Naive thymus-derived CD4-positive, alpha-beta T cell (primary cell): ENCODE measurements at regions not wholly inside any gene's neighbourhood (a gene's known extent, or its start where the extent isn't known, plus 50 kb on each side); places are given as distances from the start of the nearest gene placed in this dataset.

ENCODE experiments used
- ATAC-seq: fragments of 150-1000 bp; cut with Tn5 transposase; 2 replicates; pipeline ENCODE4 v1.10.0; 2021; ENCODE audit warnings: mild to moderate bottlenecking, moderate library complexity
- CTCF ChIA-PET: fragments of 350-600 bp; sonication (Branson Sonifier 250); formaldehyde crosslinking; loops from one replicate; lab custom pipeline; 2021; ENCODE audit warnings: antibody characterized with exemption; lab: Charles Lee
- POLR2A ChIA-PET: fragments of 350-600 bp; sonication (Branson Sonifier 250); formaldehyde crosslinking; loops from one replicate; lab custom pipeline; 2021; ENCODE audit warnings: antibody characterized with exemption, inconsistent platforms; lab: Charles Lee
- DNase-seq, 9 donors: peaks; one replicate each; pipeline versions ENCODE4 v3.0.0 to v3.0.0-alpha.2; 2020 to 2022; ENCODE audit warnings: mixed read lengths in 1 of 9
- H3K27ac ChIP-seq: one replicate; pipeline ENCODE4 v1.7.0; 2013; ENCODE audit warnings: mild to moderate bottlenecking, low read depth, low read length, moderate library complexity
- H3K27me3 ChIP-seq, 2 donors: one replicate each; pipeline ENCODE4 v1.7.0; 2013; ENCODE audit warnings: low read length in 2 of 2, mild to moderate bottlenecking in 2 of 2, moderate library complexity in 2 of 2; ENCODE audit not compliant: control insufficient read depth in 2 of 2, insufficient read depth in 2 of 2
- H3K36me3 ChIP-seq, 3 experiments: 1 replicate in 2 of 3; 2 replicates in 1 of 3; pipeline ENCODE4 v1.7.0; 2013; ENCODE audit warnings: low read length in 3 of 3, mild to moderate bottlenecking in 3 of 3, moderate library complexity in 1 of 3; ENCODE audit not compliant: insufficient read depth in 3 of 3, control insufficient read depth in 2 of 3
- H3K4me1 ChIP-seq, 2 donors: one replicate each; pipeline ENCODE4 v1.7.0; 2013; ENCODE audit warnings: low read length in 2 of 2, mild to moderate bottlenecking in 2 of 2, moderate library complexity in 1 of 2; ENCODE audit not compliant: control insufficient read depth in 2 of 2, insufficient read depth in 2 of 2
- H3K4me3 ChIP-seq: 2 replicates; pipeline ENCODE4 v1.7.0; 2013; ENCODE audit warnings: mild to moderate bottlenecking, low read length
- H3K9me3 ChIP-seq, 3 experiments: 1 replicate in 2 of 3; 2 replicates in 1 of 3; pipeline ENCODE4 v1.7.0; 2013; ENCODE audit warnings: low read length in 3 of 3; ENCODE audit not compliant: control insufficient read depth in 2 of 3
- H3K27ac Mint-ChIP-seq, 9 donors: one replicate each; pipeline ENCODE4 v1.8.0; 2020 to 2022; ENCODE audit warnings: mixed read lengths in 9 of 9, mild to moderate bottlenecking in 8 of 9, moderate library complexity in 5 of 9, inconsistent platforms in 2 of 9
- H3K27me3 Mint-ChIP-seq, 5 donors: one replicate each; pipeline ENCODE4 v1.8.0; 2021 to 2022; ENCODE audit warnings: mixed read lengths in 5 of 5, mild to moderate bottlenecking in 1 of 5
- H3K36me3 Mint-ChIP-seq, 5 donors: one replicate each; pipeline ENCODE4 v1.8.0; 2020 to 2022; ENCODE audit warnings: mixed read lengths in 5 of 5, mild to moderate bottlenecking in 3 of 5, inconsistent platforms in 1 of 5
- H3K4me1 Mint-ChIP-seq, 7 donors: one replicate each; pipeline ENCODE4 v1.8.0; 2020 to 2022; ENCODE audit warnings: mixed read lengths in 7 of 7, mild to moderate bottlenecking in 3 of 7, inconsistent platforms in 1 of 7
- H3K4me3 Mint-ChIP-seq, 10 donors: one replicate each; pipeline ENCODE4 v1.8.0; 2020 to 2022; ENCODE audit warnings: mild to moderate bottlenecking in 10 of 10, mixed read lengths in 10 of 10, moderate library complexity in 6 of 10, inconsistent platforms in 2 of 10
- H3K9me3 Mint-ChIP-seq, 11 donors: one replicate each; pipeline ENCODE4 v1.8.0; 2020 to 2022; ENCODE audit warnings: mixed read lengths in 11 of 11, mild to moderate bottlenecking in 4 of 11, inconsistent platforms in 1 of 11, moderate library complexity in 1 of 11
- intact Hi-C, 2 donors: fragments of 100-400 bp; cut with micrococcal nuclease; formaldehyde crosslinking; loops; one replicate each; pipeline ENCODE4 v1.15.1; 2023

DNA sequence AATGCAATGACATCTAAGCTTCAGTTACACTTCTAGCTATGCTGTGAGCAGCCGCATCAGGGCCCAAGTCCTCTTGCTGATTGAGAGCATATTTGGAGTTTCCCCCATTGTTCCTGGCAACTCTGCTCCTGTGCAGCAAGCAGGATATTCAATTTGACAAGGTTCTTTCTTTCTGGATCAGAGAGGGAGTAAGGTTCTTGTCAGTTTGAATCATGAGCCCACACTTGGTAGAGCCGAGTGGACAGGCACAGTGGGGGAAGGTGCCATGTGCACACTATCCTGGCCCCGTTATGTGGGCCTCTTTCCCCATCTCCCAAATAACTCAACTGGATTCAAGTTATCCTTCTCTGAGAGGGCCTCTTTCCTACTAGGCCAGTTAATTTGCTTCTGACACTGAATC, 385.4 kb downstream of the ZIC1 start:
- ATAC-seq (no peak), DNase-seq (no peak)
- Histone ChIP-seq H3K27ac (no peak overlapping the region), H3K4me3 (no peak overlapping the region), H3K4me1 (no peaks in the 10 kb centered on the region), H3K9me3 (no peaks in the 10 kb centered on the region), H3K36me3 (no peaks in the 10 kb centered on the region), H3K27me3 (no peaks in the 10 kb centered on the region)
- no peak overlapping the region for H3K27ac Mint-ChIP-seq
- H3K9me3 Mint-ChIP-seq = peaks cover 0 to 15% (median 0%) of the 10 kb centered on the region in 11 donors
- H3K4me3 Mint-ChIP-seq = no peak overlapping the region
- H3K36me3 Mint-ChIP-seq = no peaks in the 10 kb centered on the region
- H3K27me3 Mint-ChIP-seq = no peaks in the 10 kb centered on the region
- POLR2A ChIA-PET = no interaction called here
- CTCF ChIA-PET = no interaction called here
- intact Hi-C loops = no loop called here
- no peaks in the 10 kb centered on the region for H3K4me1 Mint-ChIP-seq

DNA sequence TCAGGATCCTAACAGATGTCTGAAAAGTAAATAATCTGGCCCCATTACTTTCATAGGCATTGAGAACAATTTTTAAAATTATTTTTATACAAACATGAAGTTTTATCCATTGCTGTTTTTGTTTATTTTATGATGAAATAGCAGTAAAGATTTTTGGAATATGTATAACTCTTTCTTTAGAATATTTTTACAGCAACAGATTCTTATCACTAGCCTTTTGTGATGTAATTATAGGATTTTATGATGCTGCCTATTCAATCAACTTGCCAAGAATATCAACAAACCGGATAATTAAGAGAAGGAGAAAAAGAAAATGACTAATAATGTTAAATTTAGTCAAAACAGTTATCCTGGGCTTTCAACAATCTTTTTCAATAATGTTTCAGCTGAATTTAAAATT, 386.3 kb downstream of the ZIC1 start:
- H3K9me3 ChIP-seq = no peaks in the 10 kb centered on the region
- CTCF ChIA-PET = no interaction called here
- no peak for ATAC-seq
- no peaks in the 10 kb centered on the region for H3K36me3 ChIP-seq
- no peaks in the 10 kb centered on the region for H3K4me1 ChIP-seq
- no peaks in the 10 kb centered on the region for H3K27me3 ChIP-seq
- H3K27ac ChIP-seq = no peak overlapping the region
- no peak for DNase-seq
- no peaks in the 10 kb centered on the region for H3K27me3 Mint-ChIP-seq
- H3K9me3 Mint-ChIP-seq = peaks cover 0 to 15% (median 0%) of the 10 kb centered on the region in 11 donors
- no peaks in the 10 kb centered on the region for H3K36me3 Mint-ChIP-seq
- no peaks in the 10 kb centered on the region for H3K4me1 Mint-ChIP-seq
- POLR2A ChIA-PET = no interaction called here
- intact Hi-C loops = no loop called here
- H3K4me3 Mint-ChIP-seq = no peak overlapping the region
- H3K4me3 ChIP-seq = no peak overlapping the region
- H3K27ac Mint-ChIP-seq = no peak overlapping the region

DNA sequence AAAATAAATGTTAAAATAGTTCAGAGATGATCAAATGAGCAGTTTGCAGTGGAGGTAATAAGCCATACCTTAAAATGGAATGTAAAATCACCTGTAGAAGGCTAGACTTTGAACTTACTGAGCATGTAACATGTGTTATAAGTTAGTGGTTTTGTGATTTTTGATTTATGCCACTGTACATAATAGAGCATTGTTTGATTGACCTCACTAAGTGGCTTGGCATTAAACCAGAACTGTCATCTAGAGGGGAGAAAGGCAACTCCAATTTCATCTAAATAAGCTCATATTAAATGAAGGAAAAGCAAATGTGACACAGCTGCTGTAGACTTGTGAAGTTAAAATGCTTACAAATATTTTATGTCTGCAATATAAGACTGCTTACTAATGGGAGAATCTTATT, 387.9 kb downstream of the ZIC1 start:
- Histone ChIP-seq H3K4me3 (no peak overlapping the region), H3K9me3 (no peaks in the 10 kb centered on the region), H3K27me3 (no peaks in the 10 kb centered on the region), H3K27ac (no peak overlapping the region), H3K4me1 (no peaks in the 10 kb centered on the region), H3K36me3 (no peaks in the 10 kb centered on the region)
- Mint-ChIP-seq H3K27ac (no peak overlapping the region), H3K4me3 (no peak overlapping the region), H3K36me3 (no peaks in the 10 kb centered on the region), H3K9me3 (peaks cover 0 to 13% (median 0%) of the 10 kb centered on the region in 11 donors), H3K4me1 (no peaks in the 10 kb centered on the region), H3K27me3 (no peaks in the 10 kb centered on the region)
- ChIA-PET CTCF (no interaction called here), POLR2A (no interaction called here)
- intact Hi-C loops = no loop called here
- ATAC-seq = no peak
- no peak for DNase-seq

DNA sequence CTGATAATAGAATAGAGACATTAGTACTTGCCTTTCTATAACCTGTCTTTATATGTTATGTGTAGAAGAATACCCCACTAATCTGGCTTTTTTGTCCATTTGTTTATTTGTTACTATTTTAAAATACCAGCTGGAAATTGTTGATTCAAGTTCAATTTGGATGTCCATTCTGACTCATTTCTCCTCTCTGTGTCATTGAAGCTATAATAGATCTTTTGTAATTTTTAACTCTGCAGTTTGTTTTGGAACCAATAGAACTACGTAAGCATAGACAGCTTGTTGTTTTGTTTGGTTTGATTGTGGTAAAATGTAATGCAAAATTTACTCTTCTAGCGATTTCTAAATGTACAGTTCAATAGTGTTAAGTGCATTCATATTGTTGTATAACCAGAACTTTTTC, 390.4 kb downstream of the ZIC1 start:
- Histone ChIP-seq H3K4me3 (no peak overlapping the region), H3K27ac (no peak overlapping the region), H3K4me1 (no peaks in the 10 kb centered on the region), H3K36me3 (no peaks in the 10 kb centered on the region), H3K27me3 (no peaks in the 10 kb centered on the region), H3K9me3 (no peaks in the 10 kb centered on the region)
- ATAC-seq = no peak
- no peak overlapping the region for H3K27ac Mint-ChIP-seq
- no peaks in the 10 kb centered on the region for H3K4me1 Mint-ChIP-seq
- no peaks in the 10 kb centered on the region for H3K36me3 Mint-ChIP-seq
- H3K4me3 Mint-ChIP-seq = no peak overlapping the region
- intact Hi-C loops = no loop called here
- H3K27me3 Mint-ChIP-seq = no peaks in the 10 kb centered on the region
- no peak for DNase-seq
- H3K9me3 Mint-ChIP-seq = peaks cover 0 to 9% (median 1%) of the 10 kb centered on the region in 11 donors
- ChIA-PET CTCF (no interaction called here), POLR2A (no interaction called here)

DNA sequence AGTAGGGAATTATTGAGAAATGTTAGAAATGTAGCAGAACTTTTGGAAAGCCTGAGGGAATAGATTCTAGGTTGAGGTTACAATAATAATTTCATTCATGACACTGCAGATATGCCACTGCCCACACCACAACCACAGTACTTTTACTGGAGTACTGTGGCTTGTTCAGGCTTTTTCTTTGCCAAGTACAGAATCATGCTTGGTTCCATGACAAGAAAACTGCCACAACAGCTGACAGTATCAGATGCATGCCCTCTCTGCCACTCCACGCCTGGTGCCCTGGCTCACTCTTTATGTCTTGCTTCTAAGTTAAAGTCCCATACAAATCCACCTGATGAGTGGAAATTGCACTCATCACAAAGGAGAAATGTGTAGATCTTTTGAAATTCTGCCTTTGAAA, 398.6 kb downstream of the ZIC1 start:
- ChIA-PET POLR2A (no interaction called here), CTCF (no interaction called here)
- no peaks in the 10 kb centered on the region for H3K4me1 ChIP-seq
- Mint-ChIP-seq H3K4me1 (no peaks in the 10 kb centered on the region), H3K4me3 (no peak overlapping the region), H3K9me3 (peaks cover 0 to 26% (median 2%) of the 10 kb centered on the region in 11 donors), H3K27ac (no peak overlapping the region), H3K36me3 (no peaks in the 10 kb centered on the region), H3K27me3 (no peaks in the 10 kb centered on the region)
- no peaks in the 10 kb centered on the region for H3K36me3 ChIP-seq
- intact Hi-C loops = no loop called here
- no peak overlapping the region for H3K27ac ChIP-seq
- DNase-seq = no peak
- H3K27me3 ChIP-seq = no peaks in the 10 kb centered on the region
- H3K9me3 ChIP-seq = no peaks in the 10 kb centered on the region
- H3K4me3 ChIP-seq = no peak overlapping the region
- no peak for ATAC-seq

- Histone ChIP-seq H3K27me3 (no peaks in the 10 kb centered on the region), H3K4me1 (no peaks in the 10 kb centered on the region), H3K9me3 (no peaks in the 10 kb centered on the region), H3K27ac (no peak overlapping the region), H3K4me3 (no peak overlapping the region), H3K36me3 (no peaks in the 10 kb centered on the region)
- Mint-ChIP-seq H3K27ac (no peak overlapping the region), H3K4me1 (no peaks in the 10 kb centered on the region), H3K36me3 (no peaks in the 10 kb centered on the region), H3K4me3 (no peak overlapping the region), H3K27me3 (no peaks in the 10 kb centered on the region), H3K9me3 (peaks cover 0 to 26% (median 1%) of the 10 kb centered on the region in 11 donors)
- intact Hi-C loops = no loop called here
- no peak for ATAC-seq
- ChIA-PET POLR2A (no interaction called here), CTCF (no interaction called here)
- no peak for DNase-seq
These were observed 400.0 kb downstream of the ZIC1 start for GRCh38 chr3:147809206-147809605.

- H3K27ac ChIP-seq = no peak overlapping the region
- ChIA-PET POLR2A (no interaction called here), CTCF (interaction anchor here (0.7 kb wide), 1 partner anchor 62 kb away, joined by 6 read pairs; no protein-coding TSS in a partner anchor)
- no peak overlapping the region for H3K4me3 ChIP-seq
- H3K27me3 ChIP-seq = no peaks in the 10 kb centered on the region
- H3K4me1 ChIP-seq = no peaks in the 10 kb centered on the region
- ATAC-seq = no peak
- intact Hi-C loops = no loop called here
- peaks cover 0 to 19% (median 1%) of the 10 kb centered on the region in 11 donors for H3K9me3 Mint-ChIP-seq
- H3K27me3 Mint-ChIP-seq = no peaks in the 10 kb centered on the region
- H3K9me3 ChIP-seq = no peaks in the 10 kb centered on the region
- no peaks in the 10 kb centered on the region for H3K36me3 ChIP-seq
- no peak overlapping the region for H3K4me3 Mint-ChIP-seq
- H3K27ac Mint-ChIP-seq = no peak overlapping the region
- no peak for DNase-seq
- no peaks in the 10 kb centered on the region for H3K4me1 Mint-ChIP-seq
- H3K36me3 Mint-ChIP-seq = no peaks in the 10 kb centered on the region
These were observed 403.2 kb downstream of the ZIC1 start for GRCh38 chr3:147812186-147812911.
